Progenitor cell of endocrine pancreas (in vitro differentiated cells): ENCODE measurements at regions not wholly inside any gene's neighbourhood (a gene's known extent, or its start where the extent isn't known, plus 50 kb on each side); places are given as distances from the start of the nearest gene placed in this dataset.
A peak's percentile ranks its signal among the peaks of the same experiment; 100 is the strongest.
"Not testable (repeated sequence)": the region's sequence is repeated elsewhere in the genome, so short reads cannot be mapped to it uniquely, and the experiment has no call there.

Experiments used
- DNase-seq: peaks from one replicate; pipeline ENCODE4 v3.0.0; 2021; ENCODE audit warnings: low spot score; ENCODE audit not compliant: unreplicated experiment
- H3K27ac Mint-ChIP-seq: 2 replicates; pipeline ENCODE4 v1.8.0; 2021; ENCODE audit warnings: mild to moderate bottlenecking, moderate library complexity, mixed read lengths
- H3K27me3 Mint-ChIP-seq: 2 replicates; pipeline ENCODE4 v1.8.0; 2021; ENCODE audit warnings: mixed read lengths
- H3K36me3 Mint-ChIP-seq: 2 replicates; pipeline ENCODE4 v1.8.0; 2022; ENCODE audit warnings: mixed read lengths; ENCODE audit not compliant: insufficient read depth
- H3K4me1 Mint-ChIP-seq: 2 replicates; pipeline ENCODE4 v1.8.0; 2021; ENCODE audit warnings: low read depth, mixed read lengths
- H3K4me3 Mint-ChIP-seq: 2 replicates; pipeline ENCODE4 v1.8.0; 2021; ENCODE audit warnings: low read depth, mild to moderate bottlenecking, moderate library complexity, mixed read lengths
- H3K9me3 Mint-ChIP-seq: 2 replicates; pipeline ENCODE4 v1.8.0; 2021; ENCODE audit warnings: low read depth, mixed read lengths
- CTCF ChIP-seq: fragments of 200-600 bp; sonication (generic); IDR thresholded peaks from one replicate; pipeline ENCODE4 v1.5.0; 2021; ENCODE audit warnings: antibody characterized with exemption, mild to moderate bottlenecking; ENCODE audit not compliant: unreplicated experiment

- H3K9me3 Mint-ChIP-seq: peaks cover 5% of the 10 kb centered on the region
- H3K4me1 Mint-ChIP-seq: no peaks in the 10 kb centered on the region
- peak; percentile 61 for TF ChIP-seq CTCF
- no peak overlapping the region for H3K27ac Mint-ChIP-seq
- H3K27me3 Mint-ChIP-seq: no peaks in the 10 kb centered on the region
- DNase-seq: no peak
- no peak overlapping the region for H3K4me3 Mint-ChIP-seq
- no peaks in the 10 kb centered on the region for H3K36me3 Mint-ChIP-seq
These were observed 70.3 kb downstream of the ARL9 start for GRCh38 chr4:56575820-56576429.

GRCh38 chr4:56592417-56592816, 86.8 kb downstream of the ARL9 start:
- H3K27me3 Mint-ChIP-seq, H3K4me1 Mint-ChIP-seq, DNase-seq, H3K27ac Mint-ChIP-seq, H3K4me3 Mint-ChIP-seq, H3K36me3 Mint-ChIP-seq: not testable (repeated sequence)
- peaks cover 16% of the 10 kb centered on the region for H3K9me3 Mint-ChIP-seq
